ENCODE measurements at regions not wholly inside any gene's neighbourhood (a gene's known extent, or its start where the extent isn't known, plus 50 kb on each side); places are given as distances from the start of the nearest gene placed in this dataset.
"Not testable (repeated sequence)": the region's sequence is repeated elsewhere in the genome, so short reads cannot be mapped to it uniquely, and the experiment has no call there.

DNA sequence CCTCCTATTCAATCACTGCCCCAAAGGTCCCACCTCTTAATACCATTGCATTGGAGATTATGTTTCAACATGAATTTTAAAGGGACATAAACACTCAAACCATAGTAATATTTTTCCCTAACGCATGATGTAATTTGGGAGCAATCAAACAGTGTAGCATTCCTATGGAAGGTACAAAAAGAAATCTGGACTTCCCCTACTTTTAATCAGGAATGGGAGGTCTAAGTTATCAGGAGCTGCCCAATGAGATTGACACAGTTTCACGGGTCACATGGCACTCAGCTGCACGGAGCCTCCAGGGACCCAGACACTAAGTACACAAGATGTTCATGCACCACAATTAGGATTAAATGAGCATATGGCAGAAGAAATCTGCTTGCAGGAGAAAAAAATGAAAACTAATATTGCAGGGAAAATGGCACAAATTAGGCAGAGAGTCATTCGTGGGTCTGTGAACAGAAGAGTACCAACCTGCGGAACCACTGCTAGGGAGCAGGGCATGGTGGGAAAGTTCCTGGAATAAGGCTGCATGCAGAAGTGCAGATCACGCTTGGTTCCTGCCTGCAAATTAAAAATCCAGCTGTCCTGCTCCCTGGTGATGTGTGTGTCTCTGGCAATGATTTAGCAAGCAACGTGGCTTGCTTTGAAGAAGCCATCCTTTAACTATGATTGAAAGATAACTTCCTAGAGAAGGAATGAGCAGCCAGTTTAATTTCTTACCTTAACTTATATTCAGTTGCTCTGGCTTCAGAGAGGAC is 326.6 kb upstream of the ID2 start:
- DNase-seq (ENCODE audit: low read depth, low spot score), result no peak

DNA sequence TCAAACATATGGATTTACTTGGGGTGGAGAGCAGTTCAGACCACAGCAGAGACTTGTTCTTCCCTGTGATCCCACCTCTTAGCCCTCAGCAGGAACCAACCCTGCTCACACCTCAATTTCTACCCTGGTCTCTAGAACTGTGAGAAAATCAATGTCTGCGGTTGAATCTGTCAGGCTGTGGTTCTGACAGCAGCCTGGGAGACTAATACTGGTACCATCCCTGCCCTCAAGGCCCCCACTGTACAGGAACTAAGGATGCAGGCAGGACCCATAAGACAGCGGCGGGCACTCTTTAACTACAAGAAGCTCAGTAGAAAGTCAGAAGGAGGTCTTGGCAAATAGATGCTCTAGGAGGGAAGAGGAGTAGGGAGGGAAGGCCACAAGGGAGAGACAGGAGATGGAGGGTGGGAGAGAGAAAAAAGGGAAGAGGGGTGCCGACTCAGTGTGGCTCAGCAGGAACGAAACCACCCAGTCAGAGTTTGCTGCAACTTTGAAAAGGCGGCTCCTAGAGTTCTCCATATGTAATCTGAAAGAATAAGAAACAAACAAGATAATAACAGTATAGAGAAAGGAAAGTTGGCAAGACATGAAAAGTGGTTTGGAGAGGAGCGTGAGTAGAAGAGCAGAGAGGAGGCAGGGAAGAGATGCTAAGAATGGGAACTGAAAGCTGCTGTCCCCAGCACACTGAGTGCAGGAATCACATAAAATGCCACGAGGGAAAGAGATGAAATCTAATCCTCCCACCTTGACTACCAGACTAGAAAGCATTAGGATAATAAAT is 323.9 kb upstream of the ID2 start:
- no peak for DNase-seq (ENCODE audit: low read depth, low spot score)

DNA sequence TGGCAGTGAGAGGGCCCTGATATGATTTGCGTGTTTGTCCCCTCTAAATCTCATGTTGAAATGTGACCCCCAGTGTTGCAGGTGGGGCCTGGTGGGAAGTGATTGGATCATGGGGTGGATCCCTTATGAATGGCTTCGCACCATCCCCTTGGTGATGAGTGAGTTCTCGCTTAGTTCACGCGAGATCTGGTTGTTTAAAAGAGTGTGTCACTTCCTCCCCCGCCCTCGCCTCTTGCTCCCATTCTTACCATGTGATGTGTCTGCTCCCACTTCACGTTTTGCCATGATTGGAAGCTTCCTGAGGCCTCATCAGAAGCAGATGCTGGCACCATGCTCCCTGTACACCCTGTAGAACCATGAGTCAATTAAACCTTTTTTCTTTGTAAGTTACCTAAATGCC is 319.9 kb upstream of the ID2 start:
- no peak for DNase-seq (ENCODE audit: low read depth, low spot score)

DNA sequence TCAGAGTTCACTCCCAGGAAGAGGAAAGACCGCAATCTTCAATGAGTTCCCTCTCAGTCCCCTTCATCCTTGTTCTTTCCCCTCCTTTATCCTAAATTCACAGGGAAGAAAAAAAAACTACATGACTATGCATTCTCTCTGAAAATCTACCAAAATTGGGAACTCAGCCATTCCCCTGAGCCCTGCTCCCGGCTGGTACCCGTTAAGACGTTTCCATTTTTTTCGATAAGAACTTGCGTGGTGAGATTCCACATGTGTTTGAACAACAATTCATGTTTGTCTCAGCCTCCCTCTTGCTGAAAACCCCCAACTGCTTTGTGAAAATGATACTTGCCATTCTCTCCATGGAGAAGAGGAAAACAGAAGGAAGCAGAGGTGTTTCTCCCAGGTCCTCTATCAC is 318.7 kb upstream of the ID2 start:
- DNase-seq (ENCODE audit: low read depth, low spot score), result no peak

DNA sequence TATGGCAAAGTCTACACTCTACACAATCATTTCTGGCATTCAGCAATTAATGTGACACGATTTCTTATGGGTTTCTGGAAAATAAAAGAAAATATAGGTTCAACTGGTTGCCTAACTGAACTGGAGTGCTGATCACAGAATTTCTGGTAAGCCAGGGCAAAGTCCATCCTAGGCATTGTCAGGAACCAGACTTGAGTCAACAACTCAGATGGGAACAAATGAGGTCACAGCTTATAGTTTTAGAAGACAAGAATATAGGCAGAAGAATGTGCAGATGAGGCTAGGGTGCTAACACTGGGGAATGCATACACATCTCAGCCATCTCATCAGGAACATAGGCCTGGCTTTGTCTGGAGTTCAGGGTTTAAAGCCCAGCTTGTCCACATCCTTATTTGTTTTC is 317.2 kb upstream of the ID2 start:
- DNase-seq (ENCODE audit: low read depth, low spot score), result no peak

DNA sequence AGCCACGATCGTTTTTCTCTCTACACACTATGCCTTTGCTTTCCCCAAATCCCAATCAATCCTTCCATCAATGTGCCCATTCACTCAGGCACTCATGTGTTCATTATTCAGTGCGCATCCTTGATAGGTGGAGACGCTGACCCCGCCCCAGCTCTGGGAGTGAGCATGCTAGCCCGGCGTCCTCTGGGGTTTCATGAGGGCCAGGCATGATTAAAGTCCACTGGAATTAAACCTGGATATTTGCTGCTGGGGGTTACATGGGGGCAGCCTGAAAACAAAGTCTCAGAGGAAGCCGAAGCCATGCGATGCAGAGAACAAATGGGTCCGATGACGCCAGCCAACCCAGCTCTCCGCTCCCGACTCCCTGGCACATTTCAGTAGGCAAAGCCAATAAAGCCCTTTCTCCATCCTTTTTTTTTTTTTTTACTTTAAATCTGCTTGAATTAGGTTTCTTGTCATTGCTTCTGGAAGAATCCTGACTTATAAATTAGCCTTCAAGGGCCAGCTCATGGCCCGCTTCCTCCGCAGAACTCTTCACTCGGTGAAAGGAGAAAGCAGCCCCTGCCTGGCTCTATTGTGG is 316.4 kb upstream of the ID2 start:
- DNase-seq (ENCODE audit: low read depth, low spot score), result no peak

DNA sequence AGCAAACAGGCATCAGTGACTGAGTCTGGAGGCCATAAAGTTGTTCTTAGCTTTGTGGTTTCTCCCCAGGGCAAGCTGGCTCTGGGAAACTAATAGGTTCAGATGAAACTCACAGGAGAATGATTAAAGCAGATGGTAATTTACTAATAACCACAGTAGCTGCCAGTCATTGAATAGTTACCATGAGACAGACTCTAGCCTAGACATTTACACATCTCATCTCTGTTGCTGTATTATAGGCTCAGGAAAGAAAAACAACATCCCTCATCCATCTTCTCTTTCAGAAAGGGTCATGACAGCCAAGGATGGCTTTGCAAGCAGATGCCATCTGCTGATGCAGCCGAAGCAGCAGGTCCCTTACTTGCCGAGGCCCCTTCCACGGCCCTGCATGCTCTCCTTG is 314.0 kb upstream of the ID2 start:
- no peak for DNase-seq (ENCODE audit: low read depth, low spot score)

DNA sequence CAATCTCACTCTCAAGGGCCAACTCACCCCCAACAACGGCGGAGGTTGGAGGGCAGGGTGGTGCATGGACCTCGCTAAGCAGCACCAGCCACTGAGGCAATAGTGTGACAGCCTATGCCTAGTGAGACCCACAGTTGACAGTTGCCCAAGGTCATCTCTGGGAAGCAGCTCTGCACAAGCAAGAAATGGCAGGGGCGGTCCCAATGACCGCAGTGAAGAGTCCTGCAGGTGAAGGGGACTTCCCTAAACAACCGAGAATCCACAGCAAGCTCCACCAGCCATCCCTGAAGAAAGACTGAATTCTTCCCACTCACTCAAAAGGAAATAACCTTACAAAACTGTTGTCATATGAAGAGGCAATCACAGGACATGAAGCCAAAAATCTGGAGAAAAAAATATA is 313.4 kb upstream of the ID2 start:
- no peak for DNase-seq (ENCODE audit: low read depth, low spot score)

DNA sequence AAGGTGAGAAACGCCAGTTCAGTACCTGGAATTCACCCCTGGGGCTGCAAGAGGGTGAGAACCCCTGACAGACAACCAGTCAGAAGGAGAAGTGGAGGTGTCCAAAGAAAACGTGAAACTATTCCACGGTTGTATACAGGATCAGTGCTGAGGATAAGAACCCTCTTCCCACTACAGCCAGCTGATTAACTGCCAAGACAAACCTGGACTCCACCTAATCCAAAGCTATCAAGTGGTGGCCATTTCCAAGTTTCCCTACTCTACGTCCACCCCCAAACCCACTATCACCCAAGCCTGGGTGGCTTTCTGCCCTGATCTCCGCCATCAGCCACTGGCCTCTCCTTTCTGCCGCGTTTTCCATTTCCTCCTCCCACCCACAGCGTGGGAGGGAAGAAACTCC is 312.3 kb upstream of the ID2 start:
- DNase-seq (ENCODE audit: low read depth, low spot score), result no peak

DNA sequence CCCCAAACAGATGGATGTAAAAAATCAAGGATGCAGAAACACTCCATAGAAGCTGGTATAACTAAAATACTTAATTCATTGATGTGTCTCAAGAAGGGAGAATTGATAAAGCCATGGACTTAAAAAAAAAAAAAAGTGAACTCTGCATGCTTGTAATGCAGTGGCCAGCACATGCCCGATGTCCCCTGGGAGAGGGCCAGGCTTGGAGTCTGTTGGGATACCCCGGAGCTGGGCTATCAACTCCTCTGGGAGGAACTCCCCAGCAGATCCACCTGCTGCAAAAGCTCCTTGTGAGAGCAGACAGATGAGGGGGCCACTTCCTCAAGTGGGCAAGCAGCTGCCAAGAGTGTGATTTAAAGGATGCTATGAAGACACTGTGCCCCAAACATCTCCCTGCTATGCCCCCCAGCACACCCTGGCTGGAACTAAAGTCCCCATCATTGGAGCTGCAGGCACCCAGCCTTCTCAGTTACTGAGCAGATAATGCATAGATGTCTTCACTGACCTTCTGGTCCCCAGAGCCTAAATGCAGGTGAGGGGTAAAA is 311.5 kb upstream of the ID2 start:
- no peak for DNase-seq (ENCODE audit: low read depth, low spot score)

DNA sequence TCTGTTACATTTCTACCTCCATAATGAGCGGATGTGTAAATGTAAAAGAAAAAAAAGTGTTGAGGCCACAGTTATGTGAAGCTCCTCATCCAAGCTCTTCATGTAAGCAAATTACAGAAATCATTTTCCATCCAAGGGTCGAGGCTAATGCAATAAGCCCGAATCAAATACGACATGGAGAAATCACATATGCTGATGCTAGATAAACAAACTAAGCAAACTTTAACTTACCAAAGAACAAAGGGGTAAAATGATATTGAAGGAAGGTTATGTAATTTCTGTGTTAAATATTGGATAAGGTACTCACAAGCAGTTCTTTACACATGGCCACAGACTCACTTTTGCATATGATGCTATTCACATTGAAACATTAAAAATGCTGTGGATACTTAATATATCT is 310.2 kb upstream of the ID2 start:
- no peak for DNase-seq (ENCODE audit: low read depth, low spot score)

DNA sequence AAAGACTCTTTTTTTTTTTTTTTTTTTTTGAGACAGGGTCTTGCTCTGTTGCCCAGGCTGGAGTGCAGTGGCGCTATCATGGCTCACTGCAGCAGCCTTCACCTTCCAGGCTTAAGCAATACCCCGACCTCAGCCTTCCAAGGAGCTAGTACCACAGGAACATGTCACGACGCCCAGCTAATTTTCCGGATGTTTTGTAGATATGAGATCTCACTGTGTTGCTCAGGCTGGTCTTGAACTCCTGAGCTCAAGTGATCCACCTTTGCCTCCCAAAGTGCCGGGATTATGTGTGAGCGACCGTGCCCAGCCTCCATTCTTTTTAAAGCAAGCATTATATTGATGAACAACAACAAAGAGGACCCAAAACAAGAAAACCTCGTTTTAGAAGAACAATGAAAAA is 307.1 kb upstream of the ID2 start:
- no peak for DNase-seq (ENCODE audit: low read depth, low spot score)

DNA sequence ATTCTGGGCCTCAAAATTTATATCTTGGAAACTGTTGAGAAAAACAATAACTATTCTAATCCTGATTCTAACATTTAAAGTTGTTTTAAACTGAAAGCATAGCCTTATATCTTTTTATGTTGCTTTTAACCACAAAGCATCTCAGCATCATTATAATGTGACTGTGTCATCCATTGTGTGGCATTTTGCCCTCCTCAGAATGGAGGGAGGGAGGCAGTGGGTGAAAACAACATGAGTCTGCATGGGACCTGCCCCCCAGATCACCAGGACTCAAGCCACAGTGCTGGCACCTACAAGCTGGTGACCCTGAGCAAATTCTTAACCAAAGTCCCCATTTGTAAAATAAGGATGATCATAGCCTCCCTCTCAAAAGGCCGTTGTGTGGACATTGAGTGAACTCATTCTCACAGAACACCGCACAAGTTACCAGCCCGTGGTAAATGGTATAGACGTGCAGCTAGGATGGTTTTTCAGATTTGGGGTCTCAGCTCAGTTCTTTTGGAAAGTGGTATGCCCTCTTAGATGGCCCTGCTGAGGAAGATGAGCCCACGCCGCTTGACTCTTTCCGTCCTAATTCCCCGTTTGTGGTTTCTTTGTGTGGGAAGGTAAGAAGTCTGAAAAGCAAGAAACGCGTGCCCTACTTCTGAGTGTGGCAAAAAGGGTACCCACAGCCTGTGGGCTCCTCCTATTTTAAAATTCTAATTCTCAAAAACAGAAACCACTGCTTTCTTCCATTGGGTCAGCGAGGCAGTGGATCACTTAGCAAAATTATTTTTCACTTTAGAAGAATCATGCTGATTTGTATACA is 305.0 kb upstream of the ID2 start:
- no peak for DNase-seq (ENCODE audit: low read depth, low spot score)

DNA sequence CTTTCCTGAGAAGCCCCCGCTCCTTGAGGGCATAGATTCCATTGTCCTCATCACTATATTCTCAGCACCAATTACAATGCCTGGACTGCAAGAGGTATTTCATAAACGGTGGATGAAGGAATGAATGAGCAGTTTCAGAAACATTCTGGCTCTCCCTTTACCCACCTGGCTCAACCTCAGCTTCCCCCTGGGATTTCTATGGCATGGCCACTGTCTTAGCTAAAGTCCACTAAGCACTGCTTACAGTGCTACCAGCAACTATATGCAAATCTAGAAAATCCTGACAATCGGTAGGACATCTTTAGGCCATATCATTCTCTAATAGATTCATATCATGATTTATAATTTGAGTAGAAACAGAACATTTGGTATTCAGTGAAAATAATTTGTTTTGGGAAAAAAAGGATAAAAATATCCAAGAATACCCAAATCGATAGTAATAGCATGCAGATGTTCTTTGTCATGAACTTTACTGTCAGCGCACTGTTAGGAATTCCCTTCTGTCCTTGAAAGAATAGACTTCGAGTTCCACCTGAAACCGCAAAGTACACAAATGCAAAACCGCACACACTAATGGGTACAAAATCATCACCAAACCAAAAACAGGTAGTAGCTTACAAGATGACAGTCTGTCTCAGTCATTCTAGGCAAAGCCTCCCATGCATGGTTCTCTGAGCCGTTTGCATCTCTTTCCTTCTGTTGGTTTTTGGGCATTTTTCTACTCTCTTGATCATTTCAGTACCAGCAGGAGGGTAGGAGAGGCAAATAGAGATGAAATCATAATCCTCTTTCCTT is 303.6 kb upstream of the ID2 start:
- no peak for DNase-seq (ENCODE audit: low read depth, low spot score)

DNA sequence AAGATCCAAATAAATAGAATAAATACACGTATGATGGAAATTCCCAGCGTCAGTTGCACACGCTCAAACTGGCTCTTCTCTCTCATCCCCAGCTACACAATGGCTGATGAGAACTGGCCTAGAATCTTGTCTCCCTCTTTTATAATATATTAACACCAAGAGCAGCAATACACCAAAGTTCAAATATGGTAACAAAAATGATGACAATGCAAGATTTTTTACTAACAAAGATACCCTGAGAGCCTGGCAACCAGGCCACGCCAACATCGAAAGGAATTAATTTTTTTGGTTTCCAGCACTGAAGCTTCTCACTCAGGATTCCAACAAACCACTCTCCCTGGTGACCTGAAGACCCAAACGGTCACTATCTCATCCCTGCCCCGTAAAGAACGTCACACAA is 302.7 kb upstream of the ID2 start:
- DNase-seq (ENCODE audit: low read depth, low spot score), result no peak

DNA sequence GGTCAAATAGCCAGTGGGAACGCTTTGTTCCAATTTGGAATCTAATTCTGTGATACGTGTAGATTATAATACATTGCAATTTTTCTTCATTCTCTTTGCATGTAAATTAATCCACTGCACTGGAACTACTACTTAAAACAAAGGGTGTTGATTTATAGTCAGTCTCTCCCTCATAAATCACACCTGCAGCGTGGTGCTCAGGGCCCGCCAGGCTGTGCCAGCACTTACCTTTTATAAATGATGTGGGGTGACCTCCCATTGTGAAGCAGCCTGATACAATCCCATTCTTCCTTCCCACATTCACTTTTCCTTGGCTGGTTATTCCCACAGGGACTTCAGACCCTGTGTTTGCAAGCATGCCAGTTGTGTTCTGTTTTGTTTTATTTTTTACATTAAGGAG is 302.3 kb upstream of the ID2 start:
- DNase-seq (ENCODE audit: low read depth, low spot score), result no peak

DNA sequence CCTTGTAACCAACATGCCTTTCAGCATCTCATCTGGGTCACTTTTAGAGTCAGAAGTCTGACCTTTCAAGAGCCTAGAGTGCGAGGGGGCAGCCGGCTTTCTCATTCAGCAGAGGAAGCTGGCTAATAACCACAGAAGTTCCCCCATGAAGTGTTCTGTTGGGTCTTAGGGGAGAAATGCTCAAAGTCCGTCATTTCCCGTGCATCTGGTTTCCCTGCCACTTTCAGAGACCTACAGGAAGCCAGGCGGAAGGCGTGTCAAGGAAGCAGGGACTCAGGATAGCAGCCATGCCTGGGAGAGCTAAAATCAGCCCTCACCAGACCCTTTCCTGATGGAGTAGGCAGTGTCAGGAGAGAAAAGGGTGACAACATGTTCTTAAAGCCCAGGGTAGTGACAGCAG is 301.8 kb upstream of the ID2 start:
- no peak for DNase-seq (ENCODE audit: low read depth, low spot score)

DNA sequence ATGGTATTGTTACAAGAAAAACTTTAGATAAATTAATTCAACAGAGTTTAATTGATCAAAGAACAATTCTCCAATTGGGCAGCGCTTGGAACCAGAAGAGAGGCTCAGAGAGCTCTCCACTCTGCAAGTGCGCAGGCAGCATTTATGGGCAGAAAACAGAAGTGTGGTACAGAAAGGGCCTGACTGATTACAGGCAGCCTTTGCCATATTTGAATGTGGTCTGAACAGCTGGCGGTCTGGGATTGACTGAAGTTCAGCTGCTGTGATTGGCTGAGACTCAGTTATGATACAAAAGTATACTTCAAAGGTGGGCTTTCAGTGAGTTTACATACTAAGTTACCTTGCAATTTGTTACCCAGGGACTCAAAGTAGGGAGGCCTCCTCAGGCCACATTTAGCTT is 301.3 kb upstream of the ID2 start:
- DNase-seq (ENCODE audit: low read depth, low spot score), result no peak

DNA sequence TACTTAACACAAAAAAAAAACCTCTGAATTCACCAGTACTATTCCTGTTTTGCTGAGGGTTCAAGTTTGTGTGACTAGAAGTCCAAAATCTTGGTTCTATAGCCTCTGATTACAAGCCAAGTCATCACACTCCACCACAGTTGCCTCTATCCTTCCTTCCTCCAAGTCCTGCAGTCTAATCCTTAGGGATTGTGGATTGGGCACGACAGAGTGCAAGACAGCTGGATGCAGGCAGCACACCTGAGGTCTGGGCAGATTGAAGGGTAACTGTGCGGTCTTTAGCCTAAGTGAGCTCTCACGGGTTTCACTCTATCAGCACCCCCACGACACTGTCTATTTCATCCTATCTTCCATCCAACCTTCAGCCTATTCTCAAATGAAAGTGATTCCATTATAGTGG is 299.4 kb upstream of the ID2 start:
- no peak for DNase-seq (ENCODE audit: low read depth, low spot score)

DNA sequence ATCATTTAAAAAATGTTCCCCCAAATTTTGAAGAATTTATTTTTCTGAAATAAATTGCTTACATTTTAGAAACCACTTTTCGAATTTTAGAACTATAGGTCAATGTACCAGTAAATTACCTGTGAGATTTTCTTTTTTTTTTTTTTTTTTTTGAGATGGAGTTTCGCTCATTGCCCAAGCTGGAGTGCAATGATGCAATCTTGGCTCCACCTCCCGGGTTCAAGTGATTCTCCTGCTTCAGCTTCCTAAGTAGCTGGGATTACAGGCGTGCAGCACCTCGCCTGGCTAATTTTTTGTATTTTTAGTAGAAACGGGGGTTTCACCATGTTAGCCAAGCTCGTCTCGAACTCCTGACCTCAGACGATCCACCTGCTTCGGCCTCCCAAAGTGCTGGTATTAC is 295.1 kb upstream of the ID2 start:
- DNase-seq (ENCODE audit: low read depth, low spot score), result not testable (repeated sequence)

DNA sequence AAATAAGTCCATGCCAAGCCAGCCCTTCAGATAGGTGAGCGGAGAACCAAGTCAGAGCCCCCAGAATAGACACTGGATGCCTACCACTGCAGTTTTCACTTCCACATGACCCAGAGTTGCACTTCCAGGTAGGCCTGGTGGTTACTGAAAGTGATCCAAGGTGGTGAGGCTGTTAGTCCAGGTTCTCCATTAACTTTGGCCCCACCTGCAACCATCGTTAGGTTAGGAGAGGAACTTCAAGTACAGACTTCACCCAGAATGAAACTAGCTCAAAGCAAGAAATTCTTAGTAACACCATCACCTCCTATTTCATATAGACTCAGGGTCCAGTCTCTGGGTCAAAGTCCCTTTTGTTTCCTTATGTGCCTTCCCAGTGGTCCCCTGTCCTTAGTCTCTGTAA is 293.1 kb upstream of the ID2 start:
- DNase-seq (ENCODE audit: low read depth, low spot score), result no peak

All from iPS DF 19.7 (cell line).